ENCODE measurements at regions not wholly inside any gene's neighbourhood (a gene's known extent, or its start where the extent isn't known, plus 50 kb on each side); places are given as distances from the start of the nearest gene placed in this dataset.

- TF ChIP-seq ZBTB33 (IDR thresholded peaks at IDR 0.05; ENCODE audit: extremely low read depth, insufficient replicate concordance, low read length) (no peak), EZH2phosphoT487 (IDR thresholded peaks at IDR 0.05; ENCODE audit: borderline replicate concordance) (no peak), POLR2AphosphoS5 (IDR thresholded peaks at IDR 0.05; ENCODE audit: low read depth, low read length) (no peak), ELF1 (IDR thresholded peaks at IDR 0.05; ENCODE audit: borderline replicate concordance, low read depth) (no peak)
These were observed 76.7 kb upstream of the MBNL1 start (continued) for GRCh38 chr3:152192050-152192449.

GRCh38 chr3:152192936-152193672 is 75.6 kb upstream of the MBNL1 start:
- Histone ChIP-seq H3K36me3 (ENCODE audit: control insufficient read depth in 1 of 2, insufficient read depth in 2 of 2, low read length in 2 of 2) (no peaks in the 10 kb centered on the region), H3K9me3 (ENCODE audit: control insufficient read depth in 1 of 2, insufficient read depth in 1 of 2, low read depth in 1 of 2, low read length in 2 of 2) (no peaks in the 10 kb centered on the region), H3K9ac (ENCODE audit: low read length) (no peak overlapping the region), H3K79me2 (ENCODE audit: insufficient read depth, low read length) (no peaks in the 10 kb centered on the region), H3K4me2 (ENCODE audit: low read length) (no peak overlapping the region), H3K9me2 (ENCODE audit: insufficient read depth) (no peaks in the 10 kb centered on the region), H4K20me1 (ENCODE audit: insufficient read depth) (no peaks in the 10 kb centered on the region), H3K27me3 (ENCODE audit: insufficient read depth, low read length) (no peaks in the 10 kb centered on the region), H3K4me1 (ENCODE audit: control insufficient read depth in 1 of 2, insufficient read depth in 2 of 2, low read length in 2 of 2) (no peaks in the 10 kb centered on the region), H2AFZ (ENCODE audit: low read depth, low read length, poor library complexity, severe bottlenecking) (no peak overlapping the region), H3K4me3 (replicated peaks in 1 of 2; ENCODE audit: low read depth in 1 of 2, low read length in 2 of 2) (no peak overlapping the region), H3K27ac (ENCODE audit: low read depth, low read length) (no peak overlapping the region)
- ChIA-PET CTCF (no interaction called here), RAD21 (ENCODE audit: low non-redundant PET in 1 of 2, low total read pairs in 2 of 2, uncharacterized antibody in 2 of 2, unreplicated experiment in 2 of 2) (no interaction called here), POLR2A (no interaction called here)
- DNase-seq (ENCODE audit: low read depth, low spot score): no peak
- no peak for ATAC-seq
- no TSS peak for BruUV-seq (replicated peaks)
- no peak for TF ChIP-seq REST (IDR thresholded peaks at IDR 0.05; ENCODE audit: low read depth)
- TF ChIP-seq EZH2phosphoT487 (IDR thresholded peaks at IDR 0.05; ENCODE audit: borderline replicate concordance): no peak
- TF ChIP-seq CEBPB (IDR thresholded peaks at IDR 0.05; ENCODE audit: low read depth): no peak
- intact Hi-C loops (cut with micrococcal nuclease): no loop called here

Data from HCT116 (cell line).